Kidney (tissue), 13 donors: ENCODE measurements at regions not wholly inside any gene's neighbourhood (a gene's known extent, or its start where the extent isn't known, plus 50 kb on each side); places are given as distances from the start of the nearest gene placed in this dataset.

Experiments
- DNase-seq, 5 donors: peaks; one replicate each; pipeline ENCODE4 v3.0.0-alpha.2; 2013 to 2020
- FAIRE-seq: peaks from 2 replicates; lab custom pipeline; 2012; peaks lifted over from hg19 to GRCh38; lab: Jason Lieb, UNC
- H3K27ac ChIP-seq, 2 donors: one replicate each; pipeline ENCODE4 v1.7.0; 2013; ENCODE audit warnings: low read depth in 2 of 2, low read length in 2 of 2, inconsistent platforms in 1 of 2
- H3K27me3 ChIP-seq: one replicate; pipeline ENCODE4 v1.7.1; 2013; ENCODE audit warnings: low read length, inconsistent platforms; ENCODE audit not compliant: control insufficient read depth, insufficient read depth
- H3K36me3 ChIP-seq, 3 donors: one replicate each; pipeline versions ENCODE4 v1.7.0 to v1.7.1; 2013; ENCODE audit warnings: low read length in 3 of 3, control low read depth in 1 of 3, inconsistent platforms in 1 of 3; ENCODE audit not compliant: insufficient read depth in 3 of 3, control insufficient read depth in 2 of 3
- H3K4me1 ChIP-seq, 3 donors: one replicate each; pipeline versions ENCODE4 v1.7.0 to v1.7.1; 2013; ENCODE audit warnings: low read length in 3 of 3, inconsistent platforms in 1 of 3, low read depth in 1 of 3; ENCODE audit not compliant: control insufficient read depth in 2 of 3, insufficient read depth in 2 of 3
- H3K4me3 ChIP-seq, 3 donors: one replicate each; pipeline versions ENCODE4 v1.7.0 to v1.8.1; 2013; ENCODE audit warnings: low read length in 3 of 3, control low read depth in 1 of 3, inconsistent platforms in 1 of 3
- H3K9ac ChIP-seq, 3 donors: one replicate each; pipeline versions ENCODE4 v1.7.0 to v1.7.1; 2013; ENCODE audit warnings: low read length in 3 of 3, control low read depth in 1 of 3, inconsistent platforms in 1 of 3
- H3K9me3 ChIP-seq, 3 donors: one replicate each; pipeline versions ENCODE4 v1.7.0 to v1.7.1; 2013; ENCODE audit warnings: low read length in 3 of 3, control low read depth in 1 of 3, inconsistent platforms in 1 of 3; ENCODE audit not compliant: control insufficient read depth in 2 of 3, insufficient read depth in 1 of 3
- intact Hi-C: fragments of 100-400 bp; cut with DNase I; formaldehyde crosslinking; loops from one replicate; pipeline ENCODE4 v1.11.1; 2022
- TF ChIP-seq, protein P1 (sequence below): IDR thresholded peaks from 3 replicates; pipeline ENCODE4 v1.5.1; 2012; ENCODE audit warnings: mild to moderate bottlenecking, moderate library complexity, borderline replicate concordance; ENCODE audit not compliant: insufficient read depth; ENCODE audit errors: extremely low read depth
- donor health status: control.
- donor health status: control.
- donor health status: control.
- donor health status: control.
- donor health status: control.
- donor health status: DM: yes; HTN: yes; CAD: no.
- donor health status: Normal renal cell carcinoma (clear cell type).

DNA sequence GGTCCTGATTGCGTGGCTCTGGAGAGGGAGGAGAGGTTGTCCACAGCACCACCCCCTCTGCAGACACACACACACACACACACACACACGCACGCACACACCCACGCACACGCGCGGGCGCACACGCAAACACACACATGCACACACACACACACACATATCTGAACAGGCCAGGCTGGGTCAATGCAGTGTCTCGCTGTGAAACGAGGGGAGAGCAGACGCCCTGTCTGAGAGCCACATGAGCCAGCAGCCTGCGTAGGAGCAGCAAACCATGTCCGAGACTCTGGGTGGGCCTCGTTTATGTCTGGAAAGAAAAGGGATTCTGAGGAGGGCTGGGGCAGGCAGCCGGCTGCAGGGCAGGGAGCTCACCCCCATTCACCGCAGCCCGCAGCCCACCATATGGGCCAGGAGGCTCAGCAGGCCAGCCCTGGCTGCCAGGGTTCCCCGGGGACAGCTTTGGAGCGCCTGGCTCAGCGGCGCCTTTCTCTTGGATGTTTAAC, 93.3 kb upstream of the TNRC6C start:
- peak; percentile 53 to 71 (median 67) for DNase-seq
- H3K9me3 ChIP-seq = no peaks in the 10 kb centered on the region
- no peak for FAIRE-seq
- H3K9ac ChIP-seq = no peak overlapping the region
- H3K4me3 ChIP-seq = no peak overlapping the region
- H3K27me3 ChIP-seq = no peaks in the 10 kb centered on the region
- no peaks in the 10 kb centered on the region for H3K36me3 ChIP-seq
- intact Hi-C loops = no loop called here
- H3K27ac ChIP-seq = no peak overlapping the region
- peaks cover 0 to 2% (median 0%) of the 10 kb centered on the region in 3 donors for H3K4me1 ChIP-seq
- TF ChIP-seq, protein P1, sequence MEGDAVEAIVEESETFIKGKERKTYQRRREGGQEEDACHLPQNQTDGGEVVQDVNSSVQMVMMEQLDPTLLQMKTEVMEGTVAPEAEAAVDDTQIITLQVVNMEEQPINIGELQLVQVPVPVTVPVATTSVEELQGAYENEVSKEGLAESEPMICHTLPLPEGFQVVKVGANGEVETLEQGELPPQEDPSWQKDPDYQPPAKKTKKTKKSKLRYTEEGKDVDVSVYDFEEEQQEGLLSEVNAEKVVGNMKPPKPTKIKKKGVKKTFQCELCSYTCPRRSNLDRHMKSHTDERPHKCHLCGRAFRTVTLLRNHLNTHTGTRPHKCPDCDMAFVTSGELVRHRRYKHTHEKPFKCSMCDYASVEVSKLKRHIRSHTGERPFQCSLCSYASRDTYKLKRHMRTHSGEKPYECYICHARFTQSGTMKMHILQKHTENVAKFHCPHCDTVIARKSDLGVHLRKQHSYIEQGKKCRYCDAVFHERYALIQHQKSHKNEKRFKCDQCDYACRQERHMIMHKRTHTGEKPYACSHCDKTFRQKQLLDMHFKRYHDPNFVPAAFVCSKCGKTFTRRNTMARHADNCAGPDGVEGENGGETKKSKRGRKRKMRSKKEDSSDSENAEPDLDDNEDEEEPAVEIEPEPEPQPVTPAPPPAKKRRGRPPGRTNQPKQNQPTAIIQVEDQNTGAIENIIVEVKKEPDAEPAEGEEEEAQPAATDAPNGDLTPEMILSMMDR = no peak

DNA sequence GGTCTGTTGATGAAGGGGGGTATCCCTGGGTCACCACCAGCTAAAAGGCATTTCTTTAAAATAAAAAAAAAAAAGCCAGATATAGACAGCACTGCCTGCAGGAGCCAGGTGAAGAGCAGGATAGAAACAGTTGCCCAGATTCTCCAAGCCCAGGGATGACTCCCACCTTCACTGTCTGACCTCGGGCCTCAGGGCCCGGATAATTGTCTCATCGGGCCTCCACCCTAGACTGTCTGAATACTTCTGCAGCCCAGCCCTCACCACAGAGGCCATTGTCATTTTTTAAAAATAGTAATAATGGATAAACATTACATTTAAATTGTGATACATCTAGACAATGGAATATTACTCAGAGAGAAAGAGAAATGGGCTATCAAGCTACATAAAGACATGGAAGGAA, 92.8 kb upstream of the TNRC6C start:
- no peaks in the 10 kb centered on the region for H3K27me3 ChIP-seq
- no peak overlapping the region for H3K27ac ChIP-seq
- intact Hi-C loops = no loop called here
- H3K9me3 ChIP-seq = no peaks in the 10 kb centered on the region
- no peaks in the 10 kb centered on the region for H3K36me3 ChIP-seq
- TF ChIP-seq, protein P1 = no peak
- no peak for FAIRE-seq
- peaks cover 0 to 2% (median 0%) of the 10 kb centered on the region in 3 donors for H3K4me1 ChIP-seq
- H3K9ac ChIP-seq = no peak overlapping the region
- no peak overlapping the region for H3K4me3 ChIP-seq
- DNase-seq = peak in 1 of 5 donors; percentile 23

DNA sequence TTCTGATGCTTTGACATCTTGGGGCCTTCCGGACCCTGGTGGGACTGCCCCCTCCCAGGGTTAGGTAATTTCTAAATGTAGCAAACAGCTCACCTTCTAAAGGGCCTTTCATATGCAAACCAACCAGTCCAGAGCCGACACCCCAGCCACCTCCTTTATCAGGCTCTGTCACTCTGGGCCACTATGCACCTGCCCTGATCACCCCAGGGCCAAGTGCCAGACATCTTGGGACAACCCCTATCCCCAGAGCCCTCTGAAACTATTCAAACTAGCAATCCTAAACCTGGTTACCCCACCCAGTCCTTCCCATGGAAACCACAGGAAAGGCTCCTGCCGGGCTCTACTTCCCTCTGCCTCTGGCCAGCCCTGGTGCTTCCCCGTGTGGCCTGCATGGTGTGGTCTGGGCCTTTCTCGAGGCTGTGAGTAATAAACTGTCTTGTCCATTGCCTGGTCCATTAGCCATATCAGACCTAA, 91.2 kb upstream of the TNRC6C start:
- TF ChIP-seq, protein P1 = no peak
- intact Hi-C loops = no loop called here
- FAIRE-seq (no peak), DNase-seq (peak in 1 of 5 donors; percentile 49)
- Histone ChIP-seq H3K4me3 (no peak overlapping the region), H3K4me1 (peaks cover 0 to 2% (median 0%) of the 10 kb centered on the region in 3 donors), H3K27ac (no peak overlapping the region), H3K27me3 (no peaks in the 10 kb centered on the region), H3K9me3 (no peaks in the 10 kb centered on the region), H3K9ac (no peak overlapping the region), H3K36me3 (no peaks in the 10 kb centered on the region)
